Activated naive CD4-positive, alpha-beta T cell treated with anti-CD3 and anti-CD28 coated beads for 36 hours (primary cell): ENCODE measurements at regions not wholly inside any gene's neighbourhood (a gene's known extent, or its start where the extent isn't known, plus 50 kb on each side); places are given as distances from the start of the nearest gene placed in this dataset.

Source experiments
- CTCF ChIA-PET: fragments of 350-600 bp; sonication (Branson Sonifier 250); formaldehyde crosslinking; loops from one replicate; lab custom pipeline; 2021; ENCODE audit warnings: antibody characterized with exemption; lab: Charles Lee
- DNase-seq: peaks from one replicate; pipeline ENCODE4 v3.0.0-alpha.2; 2020
- H3K27ac Mint-ChIP-seq: one replicate; pipeline ENCODE4 v1.8.0; 2021; ENCODE audit warnings: mild to moderate bottlenecking, mixed read lengths
- H3K27me3 Mint-ChIP-seq: one replicate; pipeline ENCODE4 v1.8.0; 2021; ENCODE audit warnings: low read depth, mixed read lengths
- H3K36me3 Mint-ChIP-seq: one replicate; pipeline ENCODE4 v1.8.0; 2021; ENCODE audit warnings: low read depth, mixed read lengths
- H3K4me1 Mint-ChIP-seq: one replicate; pipeline ENCODE4 v1.8.0; 2021; ENCODE audit warnings: low read depth, mixed read lengths
- H3K4me3 Mint-ChIP-seq: one replicate; pipeline ENCODE4 v1.8.0; 2021; ENCODE audit warnings: mild to moderate bottlenecking, moderate library complexity, mixed read lengths
- H3K9me3 Mint-ChIP-seq: one replicate; pipeline ENCODE4 v1.8.0; 2021; ENCODE audit warnings: mixed read lengths
- intact Hi-C: fragments of 100-400 bp; cut with micrococcal nuclease; formaldehyde crosslinking; loops from one replicate; pipeline ENCODE4 v1.15.1; 2023

DNA sequence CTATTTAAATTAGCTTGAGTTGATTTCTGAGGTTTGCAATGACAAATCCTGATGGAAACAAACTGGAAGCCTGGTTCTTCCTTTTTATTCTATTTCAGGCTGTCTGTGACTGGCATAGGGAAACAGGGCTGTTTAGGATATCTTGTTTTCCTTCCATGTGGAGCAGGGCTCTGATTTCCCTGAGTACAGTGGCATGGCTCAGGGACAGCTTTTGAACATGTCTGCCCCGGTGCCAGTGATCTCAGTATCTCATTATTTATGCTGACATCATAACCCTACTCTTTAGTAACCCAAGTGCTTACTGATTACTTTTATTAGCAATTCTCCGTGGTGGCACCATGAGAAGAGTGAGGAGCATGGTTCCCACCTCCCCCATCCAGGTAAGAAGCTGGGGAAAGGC is 720.3 kb downstream of the GALR1 start:
- Mint-ChIP-seq H3K27me3 (peaks cover 3% of the 10 kb centered on the region), H3K4me3 (no peak overlapping the region), H3K27ac (no peak overlapping the region), H3K9me3 (no peaks in the 10 kb centered on the region), H3K4me1 (no peaks in the 10 kb centered on the region), H3K36me3 (no peaks in the 10 kb centered on the region)
- intact Hi-C loops: no loop called here
- CTCF ChIA-PET: no interaction called here
- DNase-seq: no peak

DNA sequence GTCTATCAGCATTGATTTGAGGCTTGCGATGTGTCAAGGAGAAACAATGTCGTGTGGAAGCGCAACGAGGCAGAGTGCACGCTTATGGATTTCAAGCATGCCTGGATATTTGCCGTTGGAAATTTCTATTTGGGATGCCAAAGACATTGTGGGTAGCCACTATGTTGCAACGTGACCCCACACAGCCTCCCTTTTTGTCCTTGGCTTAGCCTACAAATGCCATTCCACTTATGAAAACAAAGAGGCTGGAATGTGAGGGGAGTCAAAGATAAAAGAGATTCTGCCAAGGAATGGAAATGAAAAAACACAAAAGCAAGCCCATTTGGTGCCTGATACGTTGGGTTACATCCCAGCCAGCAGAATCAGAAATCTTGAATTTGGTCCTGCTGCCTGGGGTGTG is 721.2 kb downstream of the GALR1 start:
- no peaks in the 10 kb centered on the region for H3K9me3 Mint-ChIP-seq
- no peak for DNase-seq
- intact Hi-C loops: no loop called here
- peaks cover 3% of the 10 kb centered on the region for H3K27me3 Mint-ChIP-seq
- CTCF ChIA-PET: no interaction called here
- no peaks in the 10 kb centered on the region for H3K36me3 Mint-ChIP-seq
- H3K4me3 Mint-ChIP-seq: no peak overlapping the region
- no peaks in the 10 kb centered on the region for H3K4me1 Mint-ChIP-seq
- H3K27ac Mint-ChIP-seq: no peak overlapping the region

GRCh38 chr18:77973745-77974144 is 724.1 kb downstream of the GALR1 start:
- Mint-ChIP-seq H3K4me1 (no peaks in the 10 kb centered on the region), H3K36me3 (no peaks in the 10 kb centered on the region), H3K27ac (no peak overlapping the region), H3K9me3 (peaks cover 3% of the 10 kb centered on the region), H3K4me3 (no peak overlapping the region), H3K27me3 (peaks cover 3% of the 10 kb centered on the region)
- intact Hi-C loops: no loop called here
- CTCF ChIA-PET: no interaction called here
- DNase-seq: no peak

DNA sequence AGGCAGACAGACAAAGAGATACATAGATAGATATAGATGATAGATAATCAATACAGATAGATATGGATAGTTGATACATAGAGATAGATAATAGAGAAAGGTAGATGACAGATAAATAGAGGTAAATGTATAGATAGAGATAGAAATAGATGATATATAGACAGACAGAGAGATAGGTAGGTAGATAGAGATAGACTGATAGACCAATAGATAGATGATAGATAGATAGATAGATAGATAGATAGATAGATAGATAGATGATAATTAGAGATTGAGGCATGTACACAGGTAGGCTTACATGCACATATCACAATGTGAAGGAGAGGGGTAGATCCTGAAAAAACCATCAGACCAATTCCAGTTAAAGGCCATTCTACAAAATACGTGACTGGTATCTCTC is 724.7 kb downstream of the GALR1 start:
- Mint-ChIP-seq H3K36me3 (no peaks in the 10 kb centered on the region), H3K4me3 (no peak overlapping the region), H3K9me3 (peaks cover 3% of the 10 kb centered on the region), H3K4me1 (no peaks in the 10 kb centered on the region), H3K27me3 (peaks cover 3% of the 10 kb centered on the region), H3K27ac (no peak overlapping the region)
- DNase-seq: no peak
- intact Hi-C loops: no loop called here
- CTCF ChIA-PET: no interaction called here

GRCh38 chr18:77977331-77977730 is 727.7 kb downstream of the GALR1 start:
- Mint-ChIP-seq H3K27me3 (peaks cover 3% of the 10 kb centered on the region), H3K9me3 (peaks cover 3% of the 10 kb centered on the region), H3K4me3 (no peak overlapping the region), H3K27ac (no peak overlapping the region), H3K36me3 (no peaks in the 10 kb centered on the region), H3K4me1 (no peaks in the 10 kb centered on the region)
- no peak for DNase-seq
- CTCF ChIA-PET: no interaction called here
- intact Hi-C loops: no loop called here

DNA sequence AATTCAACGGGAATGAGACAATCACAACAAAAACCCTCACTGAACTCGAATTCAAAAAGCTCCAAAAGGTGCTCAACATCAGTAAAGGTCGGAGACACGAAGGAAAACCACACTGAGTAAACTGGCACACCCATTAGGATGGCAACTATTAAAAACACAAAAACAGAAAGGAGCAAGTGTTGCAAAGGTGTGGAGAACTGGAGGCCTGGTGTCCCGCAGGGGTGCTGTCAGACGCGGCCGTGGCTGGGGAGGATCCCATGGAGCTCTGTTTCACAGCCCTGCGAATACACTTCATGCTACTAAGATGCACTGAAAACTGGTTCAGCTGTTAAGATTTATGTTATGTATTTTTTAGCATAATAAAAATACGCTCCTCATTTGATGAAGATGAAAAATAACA is 730.6 kb downstream of the GALR1 start:
- H3K4me3 Mint-ChIP-seq: no peak overlapping the region
- intact Hi-C loops: no loop called here

GRCh38 chr18:77981874-77982273 is 732.2 kb downstream of the GALR1 start:
- DNase-seq: no peak
- CTCF ChIA-PET: no interaction called here
- Mint-ChIP-seq H3K27me3 (no peaks in the 10 kb centered on the region), H3K4me3 (no peak overlapping the region), H3K27ac (no peak overlapping the region), H3K9me3 (peaks cover 3% of the 10 kb centered on the region), H3K4me1 (no peaks in the 10 kb centered on the region), H3K36me3 (no peaks in the 10 kb centered on the region)
- intact Hi-C loops: no loop called here

More for the DNA sequence above, 730.6 kb downstream of the GALR1 start:
- no peaks in the 10 kb centered on the region for H3K27me3 Mint-ChIP-seq
- CTCF ChIA-PET: no interaction called here
- peaks cover 3% of the 10 kb centered on the region for H3K9me3 Mint-ChIP-seq
- no peaks in the 10 kb centered on the region for H3K36me3 Mint-ChIP-seq
- DNase-seq: no peak
- H3K27ac Mint-ChIP-seq: no peak overlapping the region
- H3K4me1 Mint-ChIP-seq: no peaks in the 10 kb centered on the region

GRCh38 chr18:77983270-77983669 is 733.6 kb downstream of the GALR1 start:
- Mint-ChIP-seq H3K27me3 (no peaks in the 10 kb centered on the region), H3K4me1 (no peaks in the 10 kb centered on the region), H3K36me3 (no peaks in the 10 kb centered on the region), H3K9me3 (peaks cover 1% of the 10 kb centered on the region), H3K27ac (no peak overlapping the region), H3K4me3 (no peak overlapping the region)
- no peak for DNase-seq
- CTCF ChIA-PET: no interaction called here
- intact Hi-C loops: no loop called here

GRCh38 chr18:77984178-77984577 is 734.5 kb downstream of the GALR1 start:
- Mint-ChIP-seq H3K27me3 (no peaks in the 10 kb centered on the region), H3K9me3 (no peaks in the 10 kb centered on the region), H3K27ac (no peak overlapping the region), H3K4me1 (no peaks in the 10 kb centered on the region), H3K36me3 (no peaks in the 10 kb centered on the region), H3K4me3 (no peak overlapping the region)
- intact Hi-C loops: no loop called here
- no peak for DNase-seq
- CTCF ChIA-PET: no interaction called here

DNA sequence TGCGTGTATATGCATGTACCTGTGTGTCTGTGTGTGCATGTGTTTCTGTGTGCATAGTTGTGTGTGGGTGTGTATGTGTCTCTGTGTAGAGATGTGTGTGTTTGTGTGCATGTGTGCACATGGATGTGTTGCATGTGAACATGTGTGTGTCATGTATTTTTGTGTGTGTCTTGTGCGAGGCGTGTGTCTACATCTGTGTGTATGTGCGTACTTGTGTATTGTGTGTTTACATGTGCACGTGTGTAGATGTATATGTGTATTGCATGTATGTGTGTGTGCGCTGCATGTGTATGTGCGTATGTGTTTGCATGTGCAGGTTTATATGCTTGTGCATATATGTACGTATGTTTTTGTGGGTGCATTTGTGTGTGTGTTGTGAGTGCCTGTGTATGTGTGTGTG is 735.2 kb downstream of the GALR1 start:
- no peaks in the 10 kb centered on the region for H3K9me3 Mint-ChIP-seq
- no peaks in the 10 kb centered on the region for H3K36me3 Mint-ChIP-seq
- no peaks in the 10 kb centered on the region for H3K27me3 Mint-ChIP-seq
- CTCF ChIA-PET: no interaction called here
- DNase-seq: no peak
- H3K4me1 Mint-ChIP-seq: no peaks in the 10 kb centered on the region
- no peak overlapping the region for H3K4me3 Mint-ChIP-seq
- H3K27ac Mint-ChIP-seq: no peak overlapping the region
- intact Hi-C loops: no loop called here

- no peaks in the 10 kb centered on the region for H3K36me3 Mint-ChIP-seq
- H3K9me3 Mint-ChIP-seq: no peaks in the 10 kb centered on the region
- no peak overlapping the region for H3K27ac Mint-ChIP-seq
- no peak for DNase-seq
- H3K4me1 Mint-ChIP-seq: no peaks in the 10 kb centered on the region
- H3K27me3 Mint-ChIP-seq: no peaks in the 10 kb centered on the region
- intact Hi-C loops: no loop called here
- no peak overlapping the region for H3K4me3 Mint-ChIP-seq
- CTCF ChIA-PET: no interaction called here
These were observed 736.1 kb downstream of the GALR1 start for GRCh38 chr18:77985526-77986281.

- Mint-ChIP-seq H3K9me3 (no peaks in the 10 kb centered on the region), H3K4me1 (no peaks in the 10 kb centered on the region), H3K36me3 (no peaks in the 10 kb centered on the region), H3K27me3 (no peaks in the 10 kb centered on the region), H3K27ac (no peak overlapping the region), H3K4me3 (no peak overlapping the region)
- CTCF ChIA-PET: no interaction called here
- intact Hi-C loops: no loop called here
- no peak for DNase-seq
These were observed 740.5 kb downstream of the GALR1 start for GRCh38 chr18:77990131-77990530.

- no peak for DNase-seq
- CTCF ChIA-PET: no interaction called here
- Mint-ChIP-seq H3K27ac (no peak overlapping the region), H3K4me3 (no peak overlapping the region), H3K9me3 (no peaks in the 10 kb centered on the region), H3K4me1 (no peaks in the 10 kb centered on the region), H3K27me3 (no peaks in the 10 kb centered on the region), H3K36me3 (no peaks in the 10 kb centered on the region)
- intact Hi-C loops: no loop called here
These were observed 741.3 kb downstream of the GALR1 start for GRCh38 chr18:77990901-77991300.
